OCI-LY7 (cell line): ENCODE measurements at regions not wholly inside any gene's neighbourhood (a gene's known extent, or its start where the extent isn't known, plus 50 kb on each side); places are given as distances from the start of the nearest gene placed in this dataset.

ENCODE experiments used
- CTCF ChIP-seq: fragments of 200-600 bp; sonication (generic); conservative IDR thresholded peaks from 2 replicates; pipeline ENCODE4 v1.5.1; 2014; ENCODE audit warnings: mild to moderate bottlenecking, antibody characterized with exemption, low read length, moderate library complexity, mixed read lengths
- EZH2phosphoT487 ChIP-seq: fragments of 200-600 bp; sonication (generic); IDR thresholded peaks from 2 replicates; pipeline ENCODE4 v1.6.1; 2018; ENCODE audit warnings: low read depth, borderline replicate concordance, mild to moderate bottlenecking, mixed run types, antibody characterized with exemption, low read length, moderate library complexity, mixed read lengths

- TF ChIP-seq CTCF = no peak
- TF ChIP-seq EZH2phosphoT487 = no peak
Measured at GRCh38 chr5:39977066-39977655, 552.4 kb upstream of the DAB2 start.
